ENCODE measurements at regions not wholly inside any gene's neighbourhood (a gene's known extent, or its start where the extent isn't known, plus 50 kb on each side); places are given as distances from the start of the nearest gene placed in this dataset.
"Not testable (repeated sequence)": the region's sequence is repeated elsewhere in the genome, so short reads cannot be mapped to it uniquely, and the experiment has no call there.

- Histone ChIP-seq H3K9me3 (ENCODE audit: control insufficient read depth, low read depth, low read length) (no peaks in the 10 kb centered on the region), H3K27ac (ENCODE audit: low read length) (no peak overlapping the region), H3K36me3 (ENCODE audit: control insufficient read depth, insufficient read depth, low read length) (no peaks in the 10 kb centered on the region), H3K4me1 (ENCODE audit: control insufficient read depth, insufficient read depth, low read length) (no peaks in the 10 kb centered on the region), H3K27me3 (ENCODE audit: control insufficient read depth, insufficient read depth, low read length) (no peaks in the 10 kb centered on the region), H3K4me3 (ENCODE audit: low read length) (no peak overlapping the region)
- 100% methylated on average over 2 of the region's 3 CpGs for WGBS (ENCODE audit: insufficient coverage, low lambda C conversion rate)
- DNase-seq = no peak
These were observed 1108.1 kb upstream of the CNTN5 start for GRCh38 chr11:97912629-97913028.

DNA sequence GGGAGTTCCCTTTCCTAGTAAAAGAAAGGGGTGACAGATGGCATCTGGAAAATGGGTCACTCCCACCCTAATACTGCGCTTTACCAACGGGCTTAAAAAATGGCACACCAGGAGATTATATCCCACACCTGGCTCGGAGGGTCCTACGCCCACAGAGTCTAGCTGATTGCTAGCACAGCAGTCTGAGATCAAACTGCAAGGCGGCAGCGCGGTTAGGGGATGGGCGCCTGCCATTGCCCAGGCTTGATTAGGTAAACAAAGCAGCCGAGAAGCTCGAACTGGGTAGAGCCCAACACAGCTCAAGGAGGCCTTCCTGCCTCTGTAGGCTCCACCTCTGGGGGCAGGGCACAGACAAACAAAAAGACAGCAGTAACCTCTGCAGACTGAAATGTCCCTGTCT is 1097.8 kb upstream of the CNTN5 start:
- DNase-seq; H3K4me1 ChIP-seq (ENCODE audit: control insufficient read depth, insufficient read depth, low read length); H3K36me3 ChIP-seq (ENCODE audit: control insufficient read depth, insufficient read depth, low read length); H3K27ac ChIP-seq (ENCODE audit: low read length); H3K27me3 ChIP-seq (ENCODE audit: control insufficient read depth, insufficient read depth, low read length); H3K4me3 ChIP-seq (ENCODE audit: low read length); H3K9me3 ChIP-seq (ENCODE audit: control insufficient read depth, low read depth, low read length): not testable (repeated sequence)
- WGBS (ENCODE audit: insufficient coverage, low lambda C conversion rate) = no CpG with 5 or more reads among the region's 10 CpGs

DNA sequence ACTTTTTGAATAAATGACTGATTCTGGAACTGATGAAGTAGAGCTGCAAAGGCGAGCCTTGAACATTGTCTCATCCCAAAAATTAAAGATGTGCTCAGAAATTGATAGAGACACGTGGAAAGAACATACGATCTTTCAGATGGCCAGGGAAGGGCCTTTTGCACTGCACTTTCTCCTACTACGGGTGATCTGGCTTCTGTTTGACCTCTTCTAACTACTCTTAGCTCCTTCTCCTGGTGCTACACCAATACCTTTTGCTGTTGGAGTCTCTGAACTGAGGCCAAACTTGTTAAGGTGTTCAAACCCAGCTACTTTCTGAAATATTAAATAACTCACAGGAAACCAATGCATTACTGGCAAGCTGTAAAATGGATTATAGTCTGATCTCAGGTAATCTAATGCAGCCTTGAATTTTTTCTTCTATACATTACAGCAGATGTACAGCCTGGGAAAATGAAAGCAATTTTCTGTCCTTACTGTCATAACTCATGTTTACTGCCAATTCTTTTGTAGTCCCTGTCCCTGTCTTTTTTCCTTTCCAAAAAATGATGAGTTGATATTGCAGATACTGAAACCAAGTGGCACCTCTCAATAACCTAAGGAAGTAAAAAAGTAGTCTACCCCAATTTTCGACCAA is 1086.1 kb upstream of the CNTN5 start:
- H3K4me3 ChIP-seq (ENCODE audit: low read length) = no peak overlapping the region
- H3K36me3 ChIP-seq (ENCODE audit: control insufficient read depth, insufficient read depth, low read length) = no peaks in the 10 kb centered on the region
- H3K27me3 ChIP-seq (ENCODE audit: control insufficient read depth, insufficient read depth, low read length) = no peaks in the 10 kb centered on the region
- H3K9me3 ChIP-seq (ENCODE audit: control insufficient read depth, low read depth, low read length) = no peaks in the 10 kb centered on the region
- WGBS (ENCODE audit: insufficient coverage, low lambda C conversion rate) = 96% methylated on average over 4 of the region's 5 CpGs
- no peak for DNase-seq
- H3K4me1 ChIP-seq (ENCODE audit: control insufficient read depth, insufficient read depth, low read length) = no peaks in the 10 kb centered on the region
- H3K27ac ChIP-seq (ENCODE audit: low read length) = no peak overlapping the region

DNA sequence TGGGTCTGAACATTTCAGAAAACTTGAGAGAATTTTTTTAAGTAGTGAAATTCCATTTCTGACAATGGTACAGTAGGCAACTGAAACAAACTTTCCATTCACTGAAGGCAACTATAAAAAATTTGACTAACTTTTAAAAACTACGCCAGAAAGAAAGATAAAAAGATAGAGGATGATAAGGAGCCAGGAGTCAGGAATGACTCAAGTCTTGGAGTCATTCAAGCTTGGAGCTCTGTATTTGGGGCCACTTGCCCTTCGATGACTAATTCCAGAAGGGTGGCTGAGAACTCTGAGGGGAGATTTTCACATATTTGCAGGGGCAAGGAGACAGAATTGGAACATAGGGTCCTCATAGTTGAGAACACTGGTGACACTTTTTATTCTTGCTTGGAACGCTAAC is 1083.2 kb upstream of the CNTN5 start:
- WGBS (ENCODE audit: insufficient coverage, low lambda C conversion rate) = 100% methylated on average over 1 of the region's 3 CpGs
- H3K9me3 ChIP-seq (ENCODE audit: control insufficient read depth, low read depth, low read length) = no peaks in the 10 kb centered on the region
- H3K4me1 ChIP-seq (ENCODE audit: control insufficient read depth, insufficient read depth, low read length) = no peaks in the 10 kb centered on the region
- H3K27me3 ChIP-seq (ENCODE audit: control insufficient read depth, insufficient read depth, low read length) = no peaks in the 10 kb centered on the region
- no peak for DNase-seq
- no peak overlapping the region for H3K27ac ChIP-seq (ENCODE audit: low read length)
- no peaks in the 10 kb centered on the region for H3K36me3 ChIP-seq (ENCODE audit: control insufficient read depth, insufficient read depth, low read length)
- no peak overlapping the region for H3K4me3 ChIP-seq (ENCODE audit: low read length)

DNA sequence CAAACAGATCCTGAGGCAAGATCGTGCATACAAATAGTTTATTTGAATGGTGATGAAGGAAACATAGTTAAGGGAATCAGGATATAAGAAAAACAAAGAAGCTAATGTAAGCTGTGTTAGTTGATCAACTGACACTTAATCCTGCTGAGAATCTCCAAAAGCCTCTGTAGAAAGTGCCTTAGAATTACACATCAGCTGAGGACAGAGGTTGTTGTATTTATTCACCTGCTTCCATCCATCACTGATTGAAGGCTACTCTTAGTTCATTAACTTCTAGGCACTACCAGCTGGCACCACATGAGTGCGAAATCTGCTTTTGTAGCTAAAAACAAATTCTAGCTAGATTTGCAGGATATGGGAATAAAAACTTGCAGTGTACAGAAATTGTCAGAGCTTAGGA is 1082.0 kb upstream of the CNTN5 start:
- Histone ChIP-seq H3K36me3 (ENCODE audit: control insufficient read depth, insufficient read depth, low read length) (no peaks in the 10 kb centered on the region), H3K4me3 (ENCODE audit: low read length) (no peak overlapping the region), H3K9me3 (ENCODE audit: control insufficient read depth, low read depth, low read length) (no peaks in the 10 kb centered on the region), H3K27me3 (ENCODE audit: control insufficient read depth, insufficient read depth, low read length) (no peaks in the 10 kb centered on the region), H3K4me1 (ENCODE audit: control insufficient read depth, insufficient read depth, low read length) (no peaks in the 10 kb centered on the region), H3K27ac (ENCODE audit: low read length) (no peak overlapping the region)
- 78% methylated on average over 1 of the region's 2 CpGs for WGBS (ENCODE audit: insufficient coverage, low lambda C conversion rate)
- no peak for DNase-seq

DNA sequence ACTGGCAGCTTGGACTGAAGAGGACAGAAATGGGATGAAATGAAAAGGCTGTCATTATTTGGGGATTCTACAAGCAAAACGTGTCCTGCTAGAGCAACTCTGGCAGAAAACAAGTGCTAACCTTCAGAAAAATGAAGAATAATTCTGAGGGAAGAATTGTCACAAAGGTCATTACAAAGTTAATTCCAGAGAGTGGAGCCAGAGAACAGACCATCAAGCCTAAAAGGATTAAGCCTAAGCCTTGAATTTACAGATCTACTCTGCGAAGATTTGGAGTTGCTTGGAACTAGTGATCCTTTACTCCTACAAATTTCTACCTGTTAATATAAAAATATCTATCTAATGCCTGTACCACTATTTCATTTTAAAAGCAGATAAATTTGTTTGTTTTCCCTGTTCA is 1077.3 kb upstream of the CNTN5 start:
- Histone ChIP-seq H3K4me1 (ENCODE audit: control insufficient read depth, insufficient read depth, low read length) (no peaks in the 10 kb centered on the region), H3K4me3 (ENCODE audit: low read length) (no peak overlapping the region), H3K27ac (ENCODE audit: low read length) (no peak overlapping the region), H3K27me3 (ENCODE audit: control insufficient read depth, insufficient read depth, low read length) (no peaks in the 10 kb centered on the region), H3K36me3 (ENCODE audit: control insufficient read depth, insufficient read depth, low read length) (no peaks in the 10 kb centered on the region), H3K9me3 (ENCODE audit: control insufficient read depth, low read depth, low read length) (no peaks in the 10 kb centered on the region)
- 57% methylated on average over 1 of the region's 2 CpGs for WGBS (ENCODE audit: insufficient coverage, low lambda C conversion rate)
- no peak for DNase-seq

GRCh38 chr11:97948793-97949192 is 1072.0 kb upstream of the CNTN5 start:
- Histone ChIP-seq H3K27ac (ENCODE audit: low read length) (no peak overlapping the region), H3K36me3 (ENCODE audit: control insufficient read depth, insufficient read depth, low read length) (no peaks in the 10 kb centered on the region), H3K27me3 (ENCODE audit: control insufficient read depth, insufficient read depth, low read length) (no peaks in the 10 kb centered on the region), H3K4me3 (ENCODE audit: low read length) (no peak overlapping the region), H3K9me3 (ENCODE audit: control insufficient read depth, low read depth, low read length) (no peaks in the 10 kb centered on the region), H3K4me1 (ENCODE audit: control insufficient read depth, insufficient read depth, low read length) (no peaks in the 10 kb centered on the region)
- no peak for DNase-seq
- WGBS (ENCODE audit: insufficient coverage, low lambda C conversion rate) = no CpG with 5 or more reads among the region's 1 CpG

DNA sequence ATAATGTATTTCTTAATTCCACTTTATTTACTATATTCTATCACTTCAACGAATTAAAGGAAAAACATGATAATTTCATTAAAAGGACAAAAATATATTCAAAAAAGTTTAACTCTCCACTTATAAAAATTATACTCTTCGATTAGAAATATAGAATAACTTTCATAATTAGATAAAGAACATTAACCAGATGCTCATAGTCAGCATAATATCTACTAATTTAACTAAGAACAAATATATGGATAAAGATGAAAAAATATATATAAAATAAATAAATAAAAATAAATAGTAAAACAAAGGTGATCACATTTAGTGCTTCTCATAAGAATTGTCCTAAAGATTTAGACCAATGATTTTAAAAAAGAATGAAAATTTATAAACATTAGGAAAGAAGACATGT is 1065.2 kb upstream of the CNTN5 start:
- Histone ChIP-seq H3K4me3 (ENCODE audit: low read length) (no peak overlapping the region), H3K4me1 (ENCODE audit: control insufficient read depth, insufficient read depth, low read length) (no peaks in the 10 kb centered on the region), H3K27me3 (ENCODE audit: control insufficient read depth, insufficient read depth, low read length) (no peaks in the 10 kb centered on the region), H3K27ac (ENCODE audit: low read length) (no peak overlapping the region), H3K36me3 (ENCODE audit: control insufficient read depth, insufficient read depth, low read length) (no peaks in the 10 kb centered on the region), H3K9me3 (ENCODE audit: control insufficient read depth, low read depth, low read length) (no peaks in the 10 kb centered on the region)
- WGBS (ENCODE audit: insufficient coverage, low lambda C conversion rate) = 86% methylated on average over 2 of the region's 2 CpGs
- DNase-seq = no peak

GRCh38 chr11:97956904-97957303 is 1063.8 kb upstream of the CNTN5 start:
- Histone ChIP-seq H3K4me1 (ENCODE audit: control insufficient read depth, insufficient read depth, low read length) (no peaks in the 10 kb centered on the region), H3K27me3 (ENCODE audit: control insufficient read depth, insufficient read depth, low read length) (no peaks in the 10 kb centered on the region), H3K36me3 (ENCODE audit: control insufficient read depth, insufficient read depth, low read length) (no peaks in the 10 kb centered on the region), H3K9me3 (ENCODE audit: control insufficient read depth, low read depth, low read length) (no peaks in the 10 kb centered on the region), H3K27ac (ENCODE audit: low read length) (no peak overlapping the region), H3K4me3 (ENCODE audit: low read length) (no peak overlapping the region)
- DNase-seq = no peak
- no CpG with 5 or more reads among the region's 2 CpGs for WGBS (ENCODE audit: insufficient coverage, low lambda C conversion rate)

- no peak overlapping the region for H3K4me3 ChIP-seq (ENCODE audit: low read length)
- H3K27me3 ChIP-seq (ENCODE audit: control insufficient read depth, insufficient read depth, low read length) = no peaks in the 10 kb centered on the region
- DNase-seq = no peak
- H3K36me3 ChIP-seq (ENCODE audit: control insufficient read depth, insufficient read depth, low read length) = no peaks in the 10 kb centered on the region
- H3K27ac ChIP-seq (ENCODE audit: low read length) = no peak overlapping the region
- WGBS (ENCODE audit: insufficient coverage, low lambda C conversion rate) = 86% methylated on average over 2 of the region's 4 CpGs
- no peaks in the 10 kb centered on the region for H3K9me3 ChIP-seq (ENCODE audit: control insufficient read depth, low read depth, low read length)
- no peaks in the 10 kb centered on the region for H3K4me1 ChIP-seq (ENCODE audit: control insufficient read depth, insufficient read depth, low read length)
These were observed 1059.3 kb upstream of the CNTN5 start for GRCh38 chr11:97961431-97961830.

DNA sequence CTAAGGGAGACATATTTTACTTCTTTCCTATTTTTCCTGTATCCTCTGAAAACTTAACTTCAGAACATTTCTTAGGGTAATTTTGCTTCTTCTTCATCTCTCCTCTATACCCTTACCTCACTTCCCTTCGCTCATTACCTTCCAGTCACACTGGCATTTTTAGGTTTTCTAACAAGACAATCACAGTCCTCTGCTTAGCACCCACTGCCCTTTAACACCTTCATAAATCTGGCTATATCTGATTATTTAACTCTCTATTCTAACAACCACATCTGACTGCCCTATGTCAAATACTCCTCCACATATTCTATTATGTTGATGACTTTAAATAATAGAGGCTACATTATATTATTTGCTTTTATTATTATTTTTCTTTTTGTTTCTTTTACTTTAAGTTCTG is 1058.0 kb upstream of the CNTN5 start:
- no peaks in the 10 kb centered on the region for H3K4me1 ChIP-seq (ENCODE audit: control insufficient read depth, insufficient read depth, low read length)
- 100% methylated on average over 1 of the region's 1 CpG for WGBS (ENCODE audit: insufficient coverage, low lambda C conversion rate)
- no peaks in the 10 kb centered on the region for H3K36me3 ChIP-seq (ENCODE audit: control insufficient read depth, insufficient read depth, low read length)
- no peak for DNase-seq
- H3K27me3 ChIP-seq (ENCODE audit: control insufficient read depth, insufficient read depth, low read length) = no peaks in the 10 kb centered on the region
- no peaks in the 10 kb centered on the region for H3K9me3 ChIP-seq (ENCODE audit: control insufficient read depth, low read depth, low read length)
- no peak overlapping the region for H3K4me3 ChIP-seq (ENCODE audit: low read length)
- H3K27ac ChIP-seq (ENCODE audit: low read length) = no peak overlapping the region

Data from large intestine (tissue), 3 donors.